ENCODE measurements at regions not wholly inside any gene's neighbourhood (a gene's known extent, or its start where the extent isn't known, plus 50 kb on each side); places are given as distances from the start of the nearest gene placed in this dataset.

DNA sequence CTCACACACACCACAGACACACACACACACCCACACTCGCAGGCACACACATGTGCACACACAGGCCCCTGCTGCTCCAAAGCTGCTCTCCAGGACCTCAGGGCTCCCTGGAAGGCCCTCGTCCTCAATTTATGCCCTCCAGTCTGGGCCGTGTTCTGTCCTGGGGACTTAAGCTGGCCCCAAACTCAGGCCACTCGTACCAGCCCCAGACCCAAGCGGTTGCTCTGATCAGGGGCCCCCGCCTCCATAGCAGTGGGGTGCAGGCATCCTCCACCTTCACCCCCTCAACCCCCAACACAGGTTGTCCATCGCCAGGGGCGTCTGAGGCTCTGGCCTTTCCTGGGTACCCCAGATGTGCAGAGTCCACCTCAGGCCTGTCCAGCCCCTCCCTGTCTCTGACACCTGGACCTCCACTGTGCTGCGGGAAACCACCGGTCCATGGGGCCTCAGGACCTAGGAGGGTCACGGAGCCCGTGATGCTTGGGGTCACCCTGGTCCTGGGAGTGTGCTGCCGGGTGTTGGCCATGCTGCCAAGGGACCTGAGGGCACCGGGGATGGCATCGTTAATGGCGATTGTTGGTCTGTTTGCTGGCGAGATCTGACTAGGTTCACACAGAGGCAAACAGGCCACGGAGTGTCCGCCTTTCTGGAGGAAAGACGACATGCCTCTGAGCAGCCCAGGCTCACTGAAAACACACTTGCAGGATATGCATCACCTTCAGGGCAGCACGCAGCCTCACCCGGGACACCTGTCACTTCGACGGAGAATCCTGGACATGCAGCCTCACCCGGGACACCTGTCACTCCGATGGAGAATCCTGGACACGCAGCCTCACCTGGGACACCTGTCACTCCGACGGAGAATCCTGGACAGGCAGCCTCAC is 155.6 kb downstream of the NDUFA10 start:
- TF ChIP-seq, protein P1, sequence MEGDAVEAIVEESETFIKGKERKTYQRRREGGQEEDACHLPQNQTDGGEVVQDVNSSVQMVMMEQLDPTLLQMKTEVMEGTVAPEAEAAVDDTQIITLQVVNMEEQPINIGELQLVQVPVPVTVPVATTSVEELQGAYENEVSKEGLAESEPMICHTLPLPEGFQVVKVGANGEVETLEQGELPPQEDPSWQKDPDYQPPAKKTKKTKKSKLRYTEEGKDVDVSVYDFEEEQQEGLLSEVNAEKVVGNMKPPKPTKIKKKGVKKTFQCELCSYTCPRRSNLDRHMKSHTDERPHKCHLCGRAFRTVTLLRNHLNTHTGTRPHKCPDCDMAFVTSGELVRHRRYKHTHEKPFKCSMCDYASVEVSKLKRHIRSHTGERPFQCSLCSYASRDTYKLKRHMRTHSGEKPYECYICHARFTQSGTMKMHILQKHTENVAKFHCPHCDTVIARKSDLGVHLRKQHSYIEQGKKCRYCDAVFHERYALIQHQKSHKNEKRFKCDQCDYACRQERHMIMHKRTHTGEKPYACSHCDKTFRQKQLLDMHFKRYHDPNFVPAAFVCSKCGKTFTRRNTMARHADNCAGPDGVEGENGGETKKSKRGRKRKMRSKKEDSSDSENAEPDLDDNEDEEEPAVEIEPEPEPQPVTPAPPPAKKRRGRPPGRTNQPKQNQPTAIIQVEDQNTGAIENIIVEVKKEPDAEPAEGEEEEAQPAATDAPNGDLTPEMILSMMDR (IDR thresholded peaks at IDR 0.05), result no peak
- TF ChIP-seq POLR2A (IDR thresholded peaks at IDR 0.05), result no peak
- no peak for TF ChIP-seq EP300 (IDR thresholded peaks at IDR 0.05)
- TF ChIP-seq POLR2AphosphoS5 (IDR thresholded peaks at IDR 0.05), result no peak

Measured in stomach (tissue), 4 donors.